Endothelial cell of umbilical vein (primary cell): ENCODE measurements at regions not wholly inside any gene's neighbourhood (a gene's known extent, or its start where the extent isn't known, plus 50 kb on each side); places are given as distances from the start of the nearest gene placed in this dataset.

Experiments
- BruUV-seq: library from RNA; stranded (reverse); fragments of 400-500 nt; replicated peaks from 2 replicates; lab custom pipeline; 2021; lab: Mats Ljungman, UMichigan
- CTCF ChIA-PET: fragments of 300-600, 350-600 bp; sonication (Branson Sonifier 250); formaldehyde crosslinking; loops from one replicate; lab custom pipeline; 2021; ENCODE audit warnings: antibody characterized with exemption, inconsistent platforms; lab: Charles Lee
- POLR2A ChIA-PET: fragments of 300-600, 350-600 bp; sonication (Branson Sonifier 250); formaldehyde crosslinking; loops from one replicate; lab custom pipeline; 2021; ENCODE audit warnings: antibody characterized with exemption, inconsistent platforms; lab: Charles Lee
- DNase-seq: peaks from one replicate; pipeline ENCODE4 v3.0.0-alpha.2; 2011; ENCODE audit warnings: low read depth, low spot score
- FAIRE-seq: peaks from 2 replicates; lab custom pipeline; 2011; peaks lifted over from hg19 to GRCh38; lab: Jason Lieb, UNC
- H2AFZ ChIP-seq: 2 replicates; pipeline ENCODE4 v1.6.0; 2012; ENCODE audit warnings: low read depth, low read length, control low read depth, inconsistent platforms
- H3K27ac ChIP-seq: 2 replicates; pipeline ENCODE4 v1.5.1; 2011; ENCODE audit warnings: low read depth, mild to moderate bottlenecking, control low read depth, low read length, moderate library complexity; ENCODE audit not compliant: insufficient read depth
- H3K27me3 ChIP-seq, 2 experiments: 2 replicates each; pipeline versions ENCODE4 v1.6.0 to v1.6.1; 2011; ENCODE audit warnings: low read length in 2 of 2, mixed read lengths in 1 of 2; ENCODE audit not compliant: control insufficient read depth in 2 of 2, insufficient read depth in 2 of 2
- H3K36me3 ChIP-seq, 2 experiments: 2 replicates in 1 of 2; 3 replicates in 1 of 2; pipeline ENCODE4 v1.5.1; 2011; ENCODE audit warnings: low read length in 2 of 2, mild to moderate bottlenecking in 1 of 2, moderate library complexity in 1 of 2; ENCODE audit not compliant: control insufficient read depth in 2 of 2, insufficient read depth in 2 of 2; ENCODE audit errors: extremely low read depth in 1 of 2
- H3K4me1 ChIP-seq: 3 replicates; pipeline ENCODE4 v1.5.1; 2011; ENCODE audit warnings: mild to moderate bottlenecking, low read length; ENCODE audit not compliant: control insufficient read depth, insufficient read depth; ENCODE audit errors: extremely low read depth
- H3K4me2 ChIP-seq: 2 replicates; pipeline ENCODE4 v1.6.1; 2011; ENCODE audit warnings: low read length, control low read depth, mixed read lengths; ENCODE audit not compliant: insufficient read depth
- H3K4me3 ChIP-seq, 3 experiments: fragments of 200-600 bp in 1 of 3; sonication (generic), shearing (Covaris generic) in 1 of 3; replicated peaks in 1 of 3; 2 replicates each; pipeline ENCODE4 v1.5.1; 2011 to 2016; ENCODE audit warnings: control low read depth in 3 of 3, low read length in 3 of 3, mild to moderate bottlenecking in 2 of 3, inconsistent platforms in 1 of 3, low read depth in 1 of 3, moderate library complexity in 1 of 3; ENCODE audit not compliant: insufficient read depth in 1 of 3
- H3K79me2 ChIP-seq: 2 replicates; pipeline ENCODE4 v1.6.0; 2012; ENCODE audit warnings: low read length, inconsistent platforms; ENCODE audit not compliant: control insufficient read depth, insufficient read depth
- H3K9ac ChIP-seq: replicated peaks from 2 replicates; pipeline ENCODE3; 2011; ENCODE audit warnings: low read length, control low read depth; ENCODE audit not compliant: insufficient read depth; ENCODE audit errors: extremely low read depth
- H3K9me1 ChIP-seq: replicated peaks from 3 replicates; pipeline ENCODE4 v1.6.0; 2011; ENCODE audit warnings: mild to moderate bottlenecking, low read length; ENCODE audit not compliant: control insufficient read depth, insufficient read depth; ENCODE audit errors: extremely low read depth
- H3K9me3 ChIP-seq: replicated peaks from 2 replicates; pipeline ENCODE4 v1.5.1; 2012; ENCODE audit warnings: low read length, inconsistent platforms; ENCODE audit not compliant: control insufficient read depth, insufficient read depth
- H4K20me1 ChIP-seq: replicated peaks from 2 replicates; pipeline ENCODE3; 2011; ENCODE audit warnings: mild to moderate bottlenecking, low read length; ENCODE audit not compliant: control insufficient read depth, insufficient read depth; ENCODE audit errors: extremely low read depth
- CTCF ChIP-seq, 2 donors: IDR thresholded peaks; 1 replicate in 1 of 2; 2 replicates in 1 of 2; pipeline ENCODE4 v1.5.1; 2011; ENCODE audit warnings: low read length in 2 of 2, mild to moderate bottlenecking in 2 of 2, moderate library complexity in 2 of 2, control low read depth in 1 of 2, inconsistent platforms in 1 of 2, low read depth in 1 of 2; ENCODE audit not compliant: insufficient read depth in 1 of 2; ENCODE audit errors: extremely low read depth in 1 of 2
- EZH2 ChIP-seq: IDR thresholded peaks from 2 replicates; pipeline ENCODE4 v1.6.1; 2012; ENCODE audit warnings: borderline replicate concordance, low read depth, mild to moderate bottlenecking, moderate library complexity, low read length, inconsistent platforms; ENCODE audit not compliant: severe bottlenecking
- FOS ChIP-seq: IDR thresholded peaks from 2 replicates; pipeline ENCODE4 v1.6.1; 2011; ENCODE audit warnings: mild to moderate bottlenecking, low read length, moderate library complexity, borderline replicate concordance; ENCODE audit not compliant: insufficient read depth
- GATA2 ChIP-seq: IDR thresholded peaks from 2 replicates; pipeline ENCODE4 v1.7.0; 2011; ENCODE audit warnings: low read depth, mild to moderate bottlenecking, moderate library complexity, mixed read lengths, low read length; ENCODE audit not compliant: insufficient read length, insufficient read depth
- JUN ChIP-seq: IDR thresholded peaks from 2 replicates; pipeline ENCODE4 v1.6.1; 2011; ENCODE audit warnings: borderline replicate concordance, low read depth; ENCODE audit not compliant: insufficient read length, insufficient read depth
- MAX ChIP-seq: IDR thresholded peaks from 2 replicates; pipeline ENCODE4 v1.6.1; 2011; ENCODE audit not compliant: insufficient read depth, insufficient read length
- MYC ChIP-seq: IDR thresholded peaks from one replicate; pipeline ENCODE4 v1.6.1; 2011; ENCODE audit warnings: mild to moderate bottlenecking, low read depth, low read length
- POLR2A ChIP-seq: IDR thresholded peaks from 2 replicates; pipeline ENCODE4 v1.6.1; 2012; ENCODE audit warnings: low read depth, mild to moderate bottlenecking, control low read depth, low read length
- POLR2AphosphoS5 ChIP-seq: IDR thresholded peaks from 2 replicates; pipeline ENCODE4 v1.6.1; 2012; ENCODE audit warnings: low read depth, mild to moderate bottlenecking, control low read depth, low read length, moderate library complexity; ENCODE audit not compliant: insufficient read depth
- dilution Hi-C: fragments of 300-500 bp; cut with MboI; formaldehyde crosslinking; loops from one replicate; pipeline ENCODE4 v1.15.0; 2019; ENCODE audit warnings: low sequenced_read_pairs; ENCODE audit not compliant: extremely low pct_ligation_motif_present
- intact Hi-C: fragments of 100-400 bp; cut with micrococcal nuclease; formaldehyde crosslinking; loops from one replicate; pipeline ENCODE4 v1.10.0; 2022

DNA sequence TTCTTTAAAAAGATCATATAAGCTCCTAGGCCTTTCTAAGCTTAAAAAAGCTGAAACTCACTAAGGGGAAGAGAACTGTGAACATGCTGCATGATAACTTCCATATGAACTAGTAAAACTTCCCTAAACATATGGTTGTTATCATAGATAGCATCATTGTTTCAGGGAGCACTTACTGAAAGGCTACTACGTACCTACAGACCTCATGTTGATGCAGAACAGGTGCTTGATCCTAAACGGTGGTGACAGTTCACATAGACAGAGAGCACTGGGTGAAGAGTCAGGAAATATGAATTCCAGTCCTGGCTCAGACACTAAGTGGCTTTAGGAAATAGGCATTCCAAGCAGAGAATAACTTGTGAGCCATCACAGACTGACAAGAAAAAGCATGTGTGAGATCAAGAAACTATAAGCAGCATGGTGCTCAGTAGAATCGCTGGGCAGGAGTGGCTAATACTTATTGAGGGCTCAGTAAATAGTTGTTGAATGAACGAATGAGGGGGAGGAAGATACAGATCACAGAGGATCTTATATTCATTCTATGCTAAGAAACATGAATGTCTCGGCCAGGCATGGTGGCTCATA, 78.4 kb upstream of the NUDT4 start:
- POLR2A ChIA-PET = no interaction called here
- H3K9me1 ChIP-seq = no peaks in the 10 kb centered on the region
- H3K36me3 ChIP-seq = no peaks in the 10 kb centered on the region
- no peaks in the 10 kb centered on the region for H3K79me2 ChIP-seq
- DNase-seq = no peak
- H3K4me2 ChIP-seq = no peak overlapping the region
- BruUV-seq = no TSS peak
- no peaks in the 10 kb centered on the region for H4K20me1 ChIP-seq
- H3K9me3 ChIP-seq = no peaks in the 10 kb centered on the region
- no peak overlapping the region for H3K9ac ChIP-seq
- H2AFZ ChIP-seq = no peak overlapping the region
- no peak overlapping the region for H3K4me3 ChIP-seq
- no peak for TF ChIP-seq MAX
- TF ChIP-seq GATA2 = no peak
- TF ChIP-seq MYC = no peak
- TF ChIP-seq EZH2 = no peak
- TF ChIP-seq CTCF (IDR thresholded peaks at IDR 0.05; ENCODE audit: extremely low read depth in 1 of 2, insufficient read depth in 1 of 2, low read depth in 1 of 2, low read length in 2 of 2) = no peak
- TF ChIP-seq JUN = no peak
- no peak for TF ChIP-seq POLR2AphosphoS5
- TF ChIP-seq POLR2A = no peak
- no peak for TF ChIP-seq FOS
- no peak overlapping the region for H3K27ac ChIP-seq
- no peak for FAIRE-seq
- dilution Hi-C loops = no loop called here
- no peaks in the 10 kb centered on the region for H3K27me3 ChIP-seq
- intact Hi-C loops = no loop called here
- CTCF ChIA-PET = no interaction called here
- peaks cover 7% of the 10 kb centered on the region for H3K4me1 ChIP-seq
